ENCODE measurements at regions not wholly inside any gene's neighbourhood (a gene's known extent, or its start where the extent isn't known, plus 50 kb on each side); places are given as distances from the start of the nearest gene placed in this dataset.

DNA sequence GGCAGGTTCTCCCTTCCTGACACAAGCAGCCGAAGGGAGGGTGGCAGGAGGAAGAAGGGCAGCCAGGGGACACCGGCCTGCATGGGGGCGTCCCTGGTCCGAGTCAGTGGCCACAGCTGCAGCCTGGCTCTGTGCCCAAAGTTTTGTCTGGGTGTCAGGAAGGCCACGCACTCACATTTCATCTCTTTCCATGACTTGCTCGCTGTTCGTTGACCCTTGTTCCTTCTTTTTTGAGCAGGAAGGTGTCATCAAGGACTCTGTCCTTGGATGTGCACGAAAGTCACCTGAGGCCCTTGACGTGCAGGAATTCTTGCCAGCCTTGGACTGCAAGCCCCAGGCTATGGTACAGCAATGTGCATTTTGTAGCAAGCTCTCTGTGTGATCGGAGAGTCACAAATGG is 93.3 kb downstream of the TNFRSF13B start:
- BruUV-seq (replicated peaks), result no TSS peak
- CTCF ChIA-PET (ENCODE audit: unreplicated experiment), result no interaction called here

DNA sequence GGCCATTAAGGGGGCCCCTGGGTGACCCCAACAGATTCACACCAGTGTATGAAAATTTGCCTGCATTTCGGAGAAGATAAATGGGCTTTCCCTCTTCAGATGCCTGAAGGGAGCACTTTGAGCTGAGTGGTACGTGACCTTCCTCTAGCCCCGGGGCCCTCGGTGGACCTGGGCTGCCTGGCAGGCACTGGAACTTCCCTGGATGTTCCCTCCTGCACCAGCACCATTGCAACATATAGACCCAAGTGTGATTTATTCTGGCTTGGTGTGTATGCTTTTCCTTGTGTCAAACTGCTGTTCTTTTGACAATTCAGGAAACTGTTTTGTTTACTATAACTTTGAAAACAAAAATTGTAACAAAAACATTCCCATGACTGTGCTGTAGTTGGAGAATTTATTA is 93.8 kb downstream of the TNFRSF13B start:
- TF ChIP-seq, protein P1, sequence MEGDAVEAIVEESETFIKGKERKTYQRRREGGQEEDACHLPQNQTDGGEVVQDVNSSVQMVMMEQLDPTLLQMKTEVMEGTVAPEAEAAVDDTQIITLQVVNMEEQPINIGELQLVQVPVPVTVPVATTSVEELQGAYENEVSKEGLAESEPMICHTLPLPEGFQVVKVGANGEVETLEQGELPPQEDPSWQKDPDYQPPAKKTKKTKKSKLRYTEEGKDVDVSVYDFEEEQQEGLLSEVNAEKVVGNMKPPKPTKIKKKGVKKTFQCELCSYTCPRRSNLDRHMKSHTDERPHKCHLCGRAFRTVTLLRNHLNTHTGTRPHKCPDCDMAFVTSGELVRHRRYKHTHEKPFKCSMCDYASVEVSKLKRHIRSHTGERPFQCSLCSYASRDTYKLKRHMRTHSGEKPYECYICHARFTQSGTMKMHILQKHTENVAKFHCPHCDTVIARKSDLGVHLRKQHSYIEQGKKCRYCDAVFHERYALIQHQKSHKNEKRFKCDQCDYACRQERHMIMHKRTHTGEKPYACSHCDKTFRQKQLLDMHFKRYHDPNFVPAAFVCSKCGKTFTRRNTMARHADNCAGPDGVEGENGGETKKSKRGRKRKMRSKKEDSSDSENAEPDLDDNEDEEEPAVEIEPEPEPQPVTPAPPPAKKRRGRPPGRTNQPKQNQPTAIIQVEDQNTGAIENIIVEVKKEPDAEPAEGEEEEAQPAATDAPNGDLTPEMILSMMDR (conservative IDR thresholded peaks at IDR 0.05; ENCODE audit: low read length), result no peak
- TF ChIP-seq EZH2phosphoT487 (IDR thresholded peaks at IDR 0.05; ENCODE audit: borderline replicate concordance, low read depth, low read length), result no peak
- no peaks in the 10 kb centered on the region for H3K36me3 ChIP-seq (ENCODE audit: insufficient read depth, low read length)
- ChIA-PET CTCF (ENCODE audit: unreplicated experiment) (no interaction called here), POLR2A (interaction anchor here (0.5 to 0.6 kb wide), 2 partner anchors 26 to 245 kb away, joined by 3 to 5 read pairs; no protein-coding TSS in a partner anchor)
- no peaks in the 10 kb centered on the region for H3K9me3 ChIP-seq (ENCODE audit: low read length)
- no peaks in the 10 kb centered on the region for H3K79me2 ChIP-seq (ENCODE audit: insufficient read depth, low read depth, low read length)
- H3K9me2 ChIP-seq (ENCODE audit: insufficient read depth, low read length), result no peaks in the 10 kb centered on the region
- BruUV-seq (replicated peaks), result no TSS peak
- H4K20me1 ChIP-seq (ENCODE audit: insufficient read depth, low read length), result no peaks in the 10 kb centered on the region
- no peak overlapping the region for H3K4me2 ChIP-seq (ENCODE audit: low read length)
- H3K27ac ChIP-seq (ENCODE audit: low read depth, low read length, poor library complexity, severe bottlenecking), result no peak overlapping the region
- DNase-seq (ENCODE audit: low spot score), result no peak
- no peak overlapping the region for H3K4me3 ChIP-seq (ENCODE audit: low read depth, low read length, poor library complexity, severe bottlenecking)
- intact Hi-C loops (cut with micrococcal nuclease; ENCODE audit: unreplicated experiment), result no loop called here
- no peak overlapping the region for H2AFZ ChIP-seq (ENCODE audit: low read length)
- H3K4me1 ChIP-seq (ENCODE audit: insufficient read depth, low read length, poor library complexity, severe bottlenecking), result no peaks in the 10 kb centered on the region

More for the DNA sequence above, 93.3 kb downstream of the TNFRSF13B start:
- Histone ChIP-seq H3K9me3 (ENCODE audit: low read length) (no peaks in the 10 kb centered on the region), H3K36me3 (ENCODE audit: insufficient read depth, low read length) (no peaks in the 10 kb centered on the region), H3K4me1 (ENCODE audit: insufficient read depth, low read length, poor library complexity, severe bottlenecking) (no peaks in the 10 kb centered on the region), H3K27ac (ENCODE audit: low read depth, low read length, poor library complexity, severe bottlenecking) (no peak overlapping the region), H4K20me1 (ENCODE audit: insufficient read depth, low read length) (no peaks in the 10 kb centered on the region), H3K79me2 (ENCODE audit: insufficient read depth, low read depth, low read length) (no peaks in the 10 kb centered on the region), H3K4me2 (ENCODE audit: low read length) (no peak overlapping the region), H3K9me2 (ENCODE audit: insufficient read depth, low read length) (no peaks in the 10 kb centered on the region), H2AFZ (ENCODE audit: low read length) (no peak overlapping the region), H3K4me3 (ENCODE audit: low read depth, low read length, poor library complexity, severe bottlenecking) (no peak overlapping the region)
- POLR2A ChIA-PET, result no interaction called here
- DNase-seq (ENCODE audit: low spot score), result no peak
- TF ChIP-seq, protein P1 (conservative IDR thresholded peaks at IDR 0.05; ENCODE audit: low read length), result no peak
- no peak for TF ChIP-seq EZH2phosphoT487 (IDR thresholded peaks at IDR 0.05; ENCODE audit: borderline replicate concordance, low read depth, low read length)
- intact Hi-C loops (cut with micrococcal nuclease; ENCODE audit: unreplicated experiment), result no loop called here

DNA sequence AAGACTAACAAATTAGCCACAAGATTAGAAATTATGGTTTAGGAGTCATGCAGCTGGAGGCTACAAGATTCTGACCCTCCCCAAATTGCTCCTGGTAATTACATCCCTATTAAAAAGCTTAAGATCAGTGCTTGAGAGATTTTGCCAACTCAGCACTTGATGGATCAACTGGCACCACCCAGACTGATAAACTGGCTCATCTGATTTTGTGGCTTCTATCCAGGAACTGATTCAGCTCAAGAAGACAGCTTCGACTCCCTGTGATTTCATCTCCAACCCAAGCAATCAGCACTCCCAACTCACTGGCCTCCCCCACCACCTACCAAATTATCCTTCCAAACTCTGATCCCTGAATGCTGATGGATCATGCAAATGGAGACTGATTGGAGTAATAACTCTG is 94.8 kb downstream of the TNFRSF13B start:
- no peaks in the 10 kb centered on the region for H3K36me3 ChIP-seq (ENCODE audit: insufficient read depth, low read length)
- no peak overlapping the region for H3K4me2 ChIP-seq (ENCODE audit: low read length)
- no peak for DNase-seq (ENCODE audit: low spot score)
- TF ChIP-seq EZH2phosphoT487 (IDR thresholded peaks at IDR 0.05; ENCODE audit: borderline replicate concordance, low read depth, low read length), result no peak
- TF ChIP-seq, protein P1 (conservative IDR thresholded peaks at IDR 0.05; ENCODE audit: low read length), result no peak
- no peaks in the 10 kb centered on the region for H4K20me1 ChIP-seq (ENCODE audit: insufficient read depth, low read length)
- no peaks in the 10 kb centered on the region for H3K9me2 ChIP-seq (ENCODE audit: insufficient read depth, low read length)
- H3K4me1 ChIP-seq (ENCODE audit: insufficient read depth, low read length, poor library complexity, severe bottlenecking), result no peaks in the 10 kb centered on the region
- no peak overlapping the region for H3K27ac ChIP-seq (ENCODE audit: low read depth, low read length, poor library complexity, severe bottlenecking)
- H2AFZ ChIP-seq (ENCODE audit: low read length), result no peak overlapping the region
- intact Hi-C loops (cut with micrococcal nuclease; ENCODE audit: unreplicated experiment), result no loop called here
- ChIA-PET CTCF (ENCODE audit: unreplicated experiment) (interaction anchor here (0.6 kb wide), 1 partner anchor 10 kb away, joined by 4 read pairs; no protein-coding TSS in a partner anchor), POLR2A (no interaction called here)
- H3K79me2 ChIP-seq (ENCODE audit: insufficient read depth, low read depth, low read length), result no peaks in the 10 kb centered on the region
- no TSS peak for BruUV-seq (replicated peaks)
- H3K9me3 ChIP-seq (ENCODE audit: low read length), result no peaks in the 10 kb centered on the region
- H3K4me3 ChIP-seq (ENCODE audit: low read depth, low read length, poor library complexity, severe bottlenecking), result no peak overlapping the region
